ENCODE measurements at regions not wholly inside any gene's neighbourhood (a gene's known extent, or its start where the extent isn't known, plus 50 kb on each side); places are given as distances from the start of the nearest gene placed in this dataset.

GRCh38 chr9:87233899-87234455, 263.7 kb upstream of the DAPK1 start:
- H3K4me3 ChIP-seq, result no peak overlapping the region
- intact Hi-C loops (cut with DNase I), result no loop called here
- no peak for DNase-seq
- no peaks in the 10 kb centered on the region for H3K36me3 ChIP-seq
- no peaks in the 10 kb centered on the region for H3K27me3 ChIP-seq
- 69 to 80% methylated on average over 15 of the region's 15 CpGs for WGBS, 2 donors
- TF ChIP-seq, protein P1, sequence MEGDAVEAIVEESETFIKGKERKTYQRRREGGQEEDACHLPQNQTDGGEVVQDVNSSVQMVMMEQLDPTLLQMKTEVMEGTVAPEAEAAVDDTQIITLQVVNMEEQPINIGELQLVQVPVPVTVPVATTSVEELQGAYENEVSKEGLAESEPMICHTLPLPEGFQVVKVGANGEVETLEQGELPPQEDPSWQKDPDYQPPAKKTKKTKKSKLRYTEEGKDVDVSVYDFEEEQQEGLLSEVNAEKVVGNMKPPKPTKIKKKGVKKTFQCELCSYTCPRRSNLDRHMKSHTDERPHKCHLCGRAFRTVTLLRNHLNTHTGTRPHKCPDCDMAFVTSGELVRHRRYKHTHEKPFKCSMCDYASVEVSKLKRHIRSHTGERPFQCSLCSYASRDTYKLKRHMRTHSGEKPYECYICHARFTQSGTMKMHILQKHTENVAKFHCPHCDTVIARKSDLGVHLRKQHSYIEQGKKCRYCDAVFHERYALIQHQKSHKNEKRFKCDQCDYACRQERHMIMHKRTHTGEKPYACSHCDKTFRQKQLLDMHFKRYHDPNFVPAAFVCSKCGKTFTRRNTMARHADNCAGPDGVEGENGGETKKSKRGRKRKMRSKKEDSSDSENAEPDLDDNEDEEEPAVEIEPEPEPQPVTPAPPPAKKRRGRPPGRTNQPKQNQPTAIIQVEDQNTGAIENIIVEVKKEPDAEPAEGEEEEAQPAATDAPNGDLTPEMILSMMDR (IDR thresholded peaks at IDR 0.05), result no peak
- TF ChIP-seq POLR2A (IDR thresholded peaks at IDR 0.05), result no peak
- H3K27ac ChIP-seq, result no peak overlapping the region
- no peaks in the 10 kb centered on the region for H3K9me3 ChIP-seq
- H3K4me1 ChIP-seq, result no peaks in the 10 kb centered on the region

GRCh38 chr9:87234854-87235253, 262.8 kb upstream of the DAPK1 start:
- DNase-seq, result no peak
- H3K36me3 ChIP-seq, result no peaks in the 10 kb centered on the region
- no peak overlapping the region for H3K27ac ChIP-seq
- no peaks in the 10 kb centered on the region for H3K9me3 ChIP-seq
- 95 to 100% methylated on average over 1 to 3 of the region's 3 CpGs for WGBS, 2 donors
- H3K27me3 ChIP-seq, result no peaks in the 10 kb centered on the region
- H3K4me3 ChIP-seq, result no peak overlapping the region
- H3K4me1 ChIP-seq, result no peaks in the 10 kb centered on the region
- TF ChIP-seq, protein P1 (IDR thresholded peaks at IDR 0.05), result no peak
- TF ChIP-seq POLR2A (IDR thresholded peaks at IDR 0.05), result no peak
- intact Hi-C loops (cut with DNase I), result no loop called here

DNA sequence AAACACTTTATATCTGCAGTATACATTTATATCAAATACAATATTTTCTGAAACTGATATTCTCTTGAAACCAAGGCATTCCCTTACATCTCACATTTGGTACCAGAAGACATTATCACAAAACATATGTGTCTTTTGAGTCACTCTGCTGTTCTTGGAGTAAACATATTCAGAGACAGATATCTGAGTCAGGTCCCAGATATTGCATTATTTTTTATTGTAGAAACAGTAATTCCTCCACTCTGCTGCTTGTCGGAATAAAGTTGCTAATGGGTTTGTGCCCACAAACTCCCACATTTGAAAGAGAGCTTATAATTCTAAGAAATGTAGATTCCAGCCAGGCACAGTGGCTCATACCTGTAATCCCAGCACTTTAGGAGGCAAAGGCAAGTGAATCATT, 261.1 kb upstream of the DAPK1 start:
- no peak for DNase-seq
- intact Hi-C loops (cut with DNase I), result no loop called here
- Histone ChIP-seq H3K9me3 (no peaks in the 10 kb centered on the region), H3K36me3 (no peaks in the 10 kb centered on the region), H3K4me1 (no peaks in the 10 kb centered on the region), H3K27ac (no peak overlapping the region), H3K4me3 (no peak overlapping the region), H3K27me3 (no peaks in the 10 kb centered on the region)
- no peak for TF ChIP-seq POLR2A (IDR thresholded peaks at IDR 0.05)
- TF ChIP-seq, protein P1 (IDR thresholded peaks at IDR 0.05), result no peak
- WGBS, 2 donors, result 78 to 93% methylated on average over 1 of the region's 1 CpG

DNA sequence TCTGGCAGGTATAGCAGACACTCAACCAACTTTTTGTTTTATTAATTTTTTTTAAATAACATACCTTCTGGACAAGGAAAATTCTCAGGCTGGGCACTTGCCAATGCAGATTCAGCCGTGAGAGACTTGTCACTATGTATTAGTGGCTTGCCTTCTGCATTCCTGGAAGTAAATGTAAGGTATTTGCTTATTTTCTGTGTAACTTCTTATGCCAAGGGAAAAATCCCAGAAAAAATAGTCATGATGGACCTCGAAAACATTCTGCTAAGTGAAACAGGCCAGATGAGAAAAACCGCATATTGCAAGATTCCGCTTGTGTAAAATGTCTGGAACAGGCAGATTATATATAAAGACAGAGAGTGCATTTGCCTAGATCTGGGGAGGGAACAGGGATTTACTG, 260.3 kb upstream of the DAPK1 start:
- no peak for DNase-seq
- Histone ChIP-seq H3K4me3 (no peak overlapping the region), H3K27ac (no peak overlapping the region), H3K27me3 (no peaks in the 10 kb centered on the region), H3K9me3 (no peaks in the 10 kb centered on the region), H3K4me1 (no peaks in the 10 kb centered on the region), H3K36me3 (no peaks in the 10 kb centered on the region)
- intact Hi-C loops (cut with DNase I), result no loop called here
- TF ChIP-seq, protein P1 (IDR thresholded peaks at IDR 0.05), result no peak
- TF ChIP-seq POLR2A (IDR thresholded peaks at IDR 0.05), result no peak
- 85 to 86% methylated on average over 4 of the region's 4 CpGs for WGBS, 2 donors

GRCh38 chr9:87238545-87238944, 259.1 kb upstream of the DAPK1 start:
- intact Hi-C loops (cut with DNase I), result no loop called here
- no peak overlapping the region for H3K4me3 ChIP-seq
- H3K4me1 ChIP-seq, result no peaks in the 10 kb centered on the region
- 82 to 84% methylated on average over 5 of the region's 5 CpGs for WGBS, 2 donors
- no peak for DNase-seq
- no peak overlapping the region for H3K27ac ChIP-seq
- H3K36me3 ChIP-seq, result no peaks in the 10 kb centered on the region
- TF ChIP-seq POLR2A (IDR thresholded peaks at IDR 0.05), result no peak
- TF ChIP-seq, protein P1 (IDR thresholded peaks at IDR 0.05), result no peak
- no peaks in the 10 kb centered on the region for H3K9me3 ChIP-seq
- H3K27me3 ChIP-seq, result no peaks in the 10 kb centered on the region
